HG02759 (cell line): ENCODE measurements at regions not wholly inside any gene's neighbourhood (a gene's known extent, or its start where the extent isn't known, plus 50 kb on each side); places are given as distances from the start of the nearest gene placed in this dataset.

Experiments used
- ATAC-seq: cut with Tn5 transposase; IDR thresholded peaks from one replicate; pipeline ENCODE4 v1.9.1; 2021; ENCODE audit warnings: mild to moderate bottlenecking, moderate library complexity; ENCODE audit not compliant: unreplicated experiment

GRCh38 chr13:84998681-84999080, 800.5 kb downstream of the SLITRK6 start:
- ATAC-seq: no peak

GRCh38 chr13:84997858-84998257, 801.4 kb downstream of the SLITRK6 start:
- no peak for ATAC-seq

DNA sequence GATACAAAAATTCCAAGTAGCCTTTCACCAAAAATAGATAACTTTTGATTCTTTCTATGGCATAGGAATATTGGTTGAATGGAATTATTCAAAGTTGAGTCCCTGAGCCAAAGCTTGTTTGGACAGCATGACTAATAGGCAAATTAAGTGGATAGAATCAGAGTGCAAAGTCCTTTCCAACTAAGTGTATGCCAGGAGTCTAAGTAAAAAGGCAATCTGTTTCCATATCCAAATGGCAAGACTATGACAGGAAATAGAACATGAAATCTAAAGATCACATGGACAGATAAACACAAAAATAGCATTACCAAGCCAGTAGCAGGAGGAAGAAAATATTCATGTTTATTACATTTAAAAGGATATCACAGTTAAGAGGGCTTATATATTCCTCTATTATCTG, 804.6 kb downstream of the SLITRK6 start:
- no peak for ATAC-seq

GRCh38 chr13:84985860-84986259, 813.4 kb downstream of the SLITRK6 start:
- ATAC-seq: no peak

DNA sequence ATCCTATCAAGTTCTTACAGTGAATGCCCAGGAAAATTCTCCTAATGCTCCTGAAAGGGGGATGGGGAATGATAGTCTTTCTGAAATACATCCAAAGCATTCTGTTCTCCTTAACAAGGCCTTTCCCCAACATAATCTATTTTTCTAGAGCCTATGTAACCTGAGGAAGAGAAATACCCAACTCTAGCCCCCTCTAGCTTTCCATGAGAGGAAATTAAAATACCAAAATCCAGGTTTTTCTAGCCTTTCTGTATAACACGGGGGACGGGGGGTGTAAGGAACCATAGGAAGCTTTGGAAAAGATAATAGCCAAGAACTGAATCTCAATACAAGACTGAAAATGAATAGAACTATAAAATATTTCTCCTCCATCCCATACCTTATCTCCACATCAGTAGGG, 815.9 kb downstream of the SLITRK6 start:
- no peak for ATAC-seq

- ATAC-seq: no peak
Measured at GRCh38 chr13:84980571-84980970, 818.6 kb downstream of the SLITRK6 start.

- no peak for ATAC-seq
Measured at GRCh38 chr13:84978851-84979250, 820.4 kb downstream of the SLITRK6 start.

- ATAC-seq: no peak
Measured at GRCh38 chr13:84973661-84974060, 825.6 kb downstream of the SLITRK6 start.

DNA sequence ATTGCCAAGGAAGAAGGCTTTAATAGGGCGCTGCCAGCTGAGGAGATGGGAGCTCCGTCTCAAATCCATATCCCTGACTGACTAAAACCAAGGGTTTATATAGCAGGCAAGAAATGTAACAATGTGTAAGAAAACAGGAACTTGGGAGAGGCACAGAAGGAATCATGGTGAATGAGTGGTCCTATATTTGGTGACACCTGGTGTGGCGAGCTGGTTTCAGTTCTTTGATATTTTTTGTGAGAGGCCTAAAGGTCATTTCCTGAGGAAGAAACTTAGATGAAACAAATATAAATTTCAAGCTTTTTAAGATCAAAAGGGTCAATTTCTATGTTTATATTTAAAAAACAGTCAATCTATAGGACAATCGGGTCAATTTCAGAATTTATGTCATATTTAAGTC, 826.3 kb downstream of the SLITRK6 start:
- no peak for ATAC-seq

DNA sequence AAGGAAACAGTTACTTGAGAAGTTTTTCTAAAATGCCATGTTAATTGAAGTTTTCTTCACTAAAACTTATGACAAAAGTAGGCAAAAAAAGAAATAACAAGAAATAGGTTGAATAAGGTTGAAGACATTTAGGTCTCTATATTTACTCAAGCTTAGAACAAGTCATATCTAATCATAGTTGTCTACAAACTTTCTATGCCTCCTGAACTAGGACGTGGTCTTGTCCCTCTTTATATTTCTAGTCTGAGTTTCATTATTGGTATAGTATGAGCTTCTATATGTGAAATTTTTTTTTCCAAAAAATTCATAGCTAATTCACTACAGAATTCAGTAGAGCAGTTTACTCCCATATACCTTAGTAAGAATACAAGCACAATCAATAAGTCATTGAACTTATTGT, 836.4 kb downstream of the SLITRK6 start:
- ATAC-seq: no peak

DNA sequence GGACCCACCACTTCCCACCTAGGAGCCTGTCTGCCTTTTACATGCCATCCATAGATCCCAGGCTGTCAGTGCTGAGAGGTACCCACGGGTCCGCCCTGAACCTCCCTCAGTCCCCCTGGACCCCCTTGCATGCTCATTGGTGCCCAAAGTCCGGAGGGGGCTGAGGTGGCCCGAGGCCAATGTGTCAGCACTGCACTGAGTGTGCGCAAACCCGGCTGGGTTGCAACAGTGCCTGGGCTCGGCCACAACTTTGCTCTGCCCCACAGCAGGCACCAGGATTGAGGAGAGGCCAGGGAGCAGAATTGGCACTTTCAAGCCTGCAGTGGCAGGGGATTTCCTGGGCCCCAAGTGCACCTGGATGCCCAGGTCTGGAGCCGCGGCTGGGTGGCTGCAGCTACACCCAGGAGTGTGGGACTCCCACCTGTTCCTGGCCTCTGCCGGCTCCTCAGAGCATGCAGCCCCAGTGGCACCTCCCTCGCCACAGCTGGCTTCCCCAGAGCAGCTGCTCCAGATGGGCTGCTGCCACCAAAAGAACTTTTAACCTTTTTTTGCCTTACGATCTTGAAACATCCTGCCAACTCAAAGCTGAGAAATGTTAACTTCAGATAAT, 837.0 kb downstream of the SLITRK6 start:
- no peak for ATAC-seq

DNA sequence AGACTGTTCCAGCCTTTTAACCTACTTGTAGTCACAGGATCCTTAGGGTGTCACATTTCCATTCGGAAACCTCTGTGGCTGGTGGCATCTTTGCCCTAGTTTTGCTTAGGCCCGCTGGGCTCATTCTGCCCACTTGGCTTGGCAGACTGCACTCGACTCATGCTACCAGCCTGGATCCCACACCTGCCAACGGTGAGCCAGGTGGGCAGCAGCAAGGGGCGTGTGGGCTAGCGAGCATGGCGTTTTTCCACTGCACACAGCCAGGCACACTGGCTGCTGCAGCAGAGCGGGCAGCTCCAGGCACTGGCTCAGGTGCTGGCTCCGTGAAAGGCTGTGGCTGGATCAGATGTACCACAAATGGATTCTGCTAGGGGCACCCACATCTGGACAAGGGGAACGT, 838.2 kb downstream of the SLITRK6 start:
- no peak for ATAC-seq

DNA sequence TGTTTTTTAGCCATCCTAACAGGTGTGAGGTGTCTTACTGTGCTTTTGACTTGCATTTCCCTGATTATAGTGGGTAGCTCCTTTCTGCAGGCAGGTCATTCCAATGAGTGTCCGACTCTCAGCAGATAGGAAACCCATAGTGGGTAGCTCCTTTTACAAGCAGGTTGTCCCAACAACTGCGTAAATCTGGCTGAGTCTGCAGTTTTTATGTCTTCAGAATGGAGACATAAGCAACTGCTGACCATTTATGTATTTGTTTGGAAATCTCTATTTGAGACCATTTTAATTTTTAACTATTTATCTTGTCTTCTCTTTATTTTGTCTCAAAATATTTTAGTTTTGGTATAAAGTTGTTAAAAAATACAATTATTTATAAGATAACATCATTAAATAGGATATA, 839.4 kb downstream of the SLITRK6 start:
- ATAC-seq: no peak

- ATAC-seq: no peak
Measured at GRCh38 chr13:84954636-84955035, 844.6 kb downstream of the SLITRK6 start.

DNA sequence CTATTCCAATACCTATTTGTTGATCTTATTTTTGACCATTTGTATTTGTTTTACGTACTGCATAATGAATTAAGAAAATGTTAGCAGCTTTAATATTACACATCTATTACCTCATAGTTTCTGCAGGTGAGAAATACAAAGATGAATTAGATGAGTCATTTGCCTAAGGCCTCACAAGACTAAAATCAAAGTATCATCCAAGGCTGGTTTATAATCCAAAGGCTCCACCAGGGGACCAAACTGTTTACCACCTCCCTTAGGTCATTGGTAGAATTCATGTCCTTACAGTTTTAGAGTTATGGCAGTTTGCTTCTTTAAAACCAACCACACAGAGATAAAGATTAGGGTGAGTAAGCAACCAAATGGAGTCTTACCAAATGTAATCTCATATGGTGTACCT, 848.1 kb downstream of the SLITRK6 start:
- ATAC-seq: no peak

- no peak for ATAC-seq
Measured at GRCh38 chr13:84946192-84946591, 853.0 kb downstream of the SLITRK6 start.

GRCh38 chr13:84940798-84941197, 858.4 kb downstream of the SLITRK6 start:
- no peak for ATAC-seq

GRCh38 chr13:84940167-84940566, 859.1 kb downstream of the SLITRK6 start:
- ATAC-seq: no peak

DNA sequence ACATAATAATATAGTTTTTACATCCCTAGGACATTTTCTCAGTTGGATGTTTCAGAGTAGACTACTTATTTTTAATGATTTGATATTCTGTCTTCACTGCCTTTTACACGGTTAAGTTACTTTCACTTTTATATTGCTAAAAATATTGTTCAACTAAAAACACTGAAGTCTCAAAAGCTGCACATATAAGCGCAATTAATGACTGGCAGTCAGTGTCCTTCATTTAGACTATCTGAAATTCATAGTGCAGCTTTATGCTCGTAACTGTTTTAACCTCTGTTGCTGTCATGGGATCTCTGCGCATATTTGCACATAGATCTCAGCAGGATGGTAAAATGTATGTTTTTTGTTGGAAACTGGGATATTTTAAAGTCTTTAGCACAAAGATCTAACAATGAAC, 864.3 kb downstream of the SLITRK6 start:
- no peak for ATAC-seq

DNA sequence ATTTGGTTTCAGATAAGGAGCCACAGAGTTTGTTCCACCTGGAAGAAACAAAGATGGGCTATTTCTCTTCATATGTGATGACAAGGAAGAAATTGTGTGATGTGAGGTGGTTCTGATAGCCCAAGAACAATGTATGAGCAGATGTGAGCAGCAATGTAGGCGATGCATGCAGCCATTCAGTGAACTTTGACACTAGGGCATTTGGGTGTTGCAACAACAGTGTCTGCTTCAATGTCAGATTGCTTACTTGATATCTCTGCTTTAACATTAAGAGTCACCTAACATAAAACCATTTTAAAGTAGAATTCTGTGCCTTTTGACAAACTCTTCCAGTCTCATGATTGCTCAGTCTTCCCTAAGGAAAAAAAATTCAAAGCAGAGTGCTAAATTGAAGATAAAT, 865.4 kb downstream of the SLITRK6 start:
- ATAC-seq: no peak

DNA sequence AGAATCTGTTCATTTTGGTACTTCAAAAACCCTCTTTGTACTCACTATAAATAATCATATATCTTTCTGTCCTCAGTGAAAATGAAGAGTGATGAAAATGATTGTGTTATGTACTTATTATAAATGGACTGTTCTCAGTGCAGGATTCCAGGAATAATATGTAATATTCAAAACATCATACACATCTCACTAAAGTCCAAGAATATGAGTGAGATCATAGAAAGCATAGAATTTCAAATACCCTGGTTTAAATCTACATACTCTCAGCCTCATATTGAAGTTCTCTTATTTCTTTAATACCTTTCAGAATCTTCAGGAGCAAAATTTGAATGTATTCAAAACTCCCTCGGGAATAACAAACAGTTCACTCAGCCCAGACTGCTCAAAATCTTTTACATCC, 868.0 kb downstream of the SLITRK6 start:
- ATAC-seq: no peak

GRCh38 chr13:84927442-84928169, 871.6 kb downstream of the SLITRK6 start:
- ATAC-seq: no peak

DNA sequence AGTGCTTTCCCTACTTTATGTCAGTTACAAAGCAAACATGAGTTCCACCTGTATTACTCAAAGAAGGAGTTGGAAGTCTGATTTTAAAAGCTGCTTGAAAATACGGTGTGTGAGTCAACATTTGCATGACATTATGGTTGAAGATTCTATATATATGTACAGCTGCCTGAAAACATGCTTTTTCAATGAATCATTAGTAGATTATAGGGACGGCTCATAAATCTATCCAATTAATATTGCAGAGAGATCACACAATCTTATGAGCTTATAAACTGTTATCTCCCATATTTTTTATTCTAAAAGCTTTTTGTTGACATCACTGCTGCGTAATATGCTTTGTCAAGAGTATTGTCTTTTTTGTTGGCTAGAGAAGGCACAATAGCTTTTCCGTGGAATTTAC, 873.8 kb downstream of the SLITRK6 start:
- ATAC-seq: no peak
